ENCODE measurements at regions not wholly inside any gene's neighbourhood (a gene's known extent, or its start where the extent isn't known, plus 50 kb on each side); places are given as distances from the start of the nearest gene placed in this dataset.

DNA sequence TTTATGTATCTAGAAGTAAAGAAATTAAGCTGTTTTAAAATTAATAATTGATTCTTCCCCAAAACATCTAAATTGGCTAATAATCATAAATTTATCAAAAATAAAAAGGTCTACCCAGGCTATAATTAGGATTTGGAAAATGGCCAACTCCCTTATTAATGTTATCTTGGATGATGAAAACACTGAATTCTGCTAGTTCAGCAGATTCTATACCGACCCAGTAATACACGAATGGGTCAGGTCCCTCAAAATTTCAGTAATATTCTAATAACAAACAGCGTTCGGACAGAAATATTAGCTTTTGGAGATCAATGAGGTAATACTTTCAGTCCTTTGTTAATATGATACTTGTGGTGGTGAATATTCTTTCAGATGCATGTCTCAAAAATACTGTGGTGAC, 360.7 kb upstream of the MGMT start:
- H3K27ac ChIP-seq (ENCODE audit: low read depth, low read length), result no peak overlapping the region
- H3K4me1 ChIP-seq (ENCODE audit: control insufficient read depth, insufficient read depth, low read length), result no peaks in the 10 kb centered on the region
- no peaks in the 10 kb centered on the region for H3K27me3 ChIP-seq (ENCODE audit: control insufficient read depth, insufficient read depth, low read length)
- no peak overlapping the region for H3K4me3 ChIP-seq (ENCODE audit: low read length)
- no peak overlapping the region for H3K9ac ChIP-seq (ENCODE audit: low read length)
- H3K36me3 ChIP-seq (ENCODE audit: control insufficient read depth, insufficient read depth, low read length), result no peaks in the 10 kb centered on the region

DNA sequence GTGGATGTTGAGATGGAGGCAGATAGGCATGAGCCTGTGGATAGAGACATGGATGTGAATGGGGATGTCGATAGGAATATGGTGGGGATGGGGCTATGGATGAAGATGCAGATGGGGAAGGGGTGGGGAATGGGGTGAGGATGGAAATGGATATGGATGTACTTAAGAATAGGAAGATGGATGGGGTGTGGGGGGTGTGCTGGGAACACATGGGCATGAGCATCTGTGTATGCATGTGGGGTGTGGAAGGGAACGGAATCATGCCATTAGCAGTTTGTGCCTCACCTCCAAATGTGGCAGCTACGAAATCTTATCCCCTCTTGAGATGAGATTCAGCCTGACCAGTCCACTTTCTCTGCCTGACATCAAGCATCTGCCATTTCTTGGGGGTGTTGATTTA, 359.5 kb upstream of the MGMT start:
- Histone ChIP-seq H3K36me3 (ENCODE audit: control insufficient read depth, insufficient read depth, low read length) (no peaks in the 10 kb centered on the region), H3K4me3 (ENCODE audit: low read length) (no peak overlapping the region), H3K9ac (ENCODE audit: low read length) (no peak overlapping the region), H3K27ac (ENCODE audit: low read depth, low read length) (no peak overlapping the region), H3K4me1 (ENCODE audit: control insufficient read depth, insufficient read depth, low read length) (no peaks in the 10 kb centered on the region), H3K27me3 (ENCODE audit: control insufficient read depth, insufficient read depth, low read length) (no peaks in the 10 kb centered on the region)

DNA sequence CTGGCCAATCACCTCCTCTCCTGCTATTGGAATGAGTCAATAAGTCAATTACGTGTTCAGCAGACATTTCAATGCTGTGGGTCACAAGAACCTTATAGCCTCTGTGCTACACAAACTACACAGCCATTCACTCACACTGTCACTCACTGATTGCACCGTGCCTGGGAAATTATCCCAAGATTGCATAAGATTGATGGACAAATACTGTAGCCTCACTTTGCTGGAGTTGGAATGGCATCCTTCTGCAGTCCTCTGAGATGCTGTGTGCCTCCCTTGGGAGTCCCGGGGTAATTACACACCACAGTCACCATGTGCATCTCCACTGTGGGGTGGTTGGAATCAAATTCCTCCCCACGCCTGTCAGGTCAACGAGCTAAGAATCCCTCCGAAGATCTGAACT, 358.7 kb upstream of the MGMT start:
- H3K4me3 ChIP-seq (ENCODE audit: low read length), result no peak overlapping the region
- no peaks in the 10 kb centered on the region for H3K27me3 ChIP-seq (ENCODE audit: control insufficient read depth, insufficient read depth, low read length)
- no peaks in the 10 kb centered on the region for H3K36me3 ChIP-seq (ENCODE audit: control insufficient read depth, insufficient read depth, low read length)
- H3K9ac ChIP-seq (ENCODE audit: low read length), result no peak overlapping the region
- no peak overlapping the region for H3K27ac ChIP-seq (ENCODE audit: low read depth, low read length)
- no peaks in the 10 kb centered on the region for H3K4me1 ChIP-seq (ENCODE audit: control insufficient read depth, insufficient read depth, low read length)

GRCh38 chr10:129108994-129109393, 358.0 kb upstream of the MGMT start:
- Histone ChIP-seq H3K27ac (ENCODE audit: low read depth, low read length) (no peak overlapping the region), H3K36me3 (ENCODE audit: control insufficient read depth, insufficient read depth, low read length) (no peaks in the 10 kb centered on the region), H3K27me3 (ENCODE audit: control insufficient read depth, insufficient read depth, low read length) (no peaks in the 10 kb centered on the region), H3K4me1 (ENCODE audit: control insufficient read depth, insufficient read depth, low read length) (no peaks in the 10 kb centered on the region), H3K9ac (ENCODE audit: low read length) (no peak overlapping the region), H3K4me3 (ENCODE audit: low read length) (no peak overlapping the region)

DNA sequence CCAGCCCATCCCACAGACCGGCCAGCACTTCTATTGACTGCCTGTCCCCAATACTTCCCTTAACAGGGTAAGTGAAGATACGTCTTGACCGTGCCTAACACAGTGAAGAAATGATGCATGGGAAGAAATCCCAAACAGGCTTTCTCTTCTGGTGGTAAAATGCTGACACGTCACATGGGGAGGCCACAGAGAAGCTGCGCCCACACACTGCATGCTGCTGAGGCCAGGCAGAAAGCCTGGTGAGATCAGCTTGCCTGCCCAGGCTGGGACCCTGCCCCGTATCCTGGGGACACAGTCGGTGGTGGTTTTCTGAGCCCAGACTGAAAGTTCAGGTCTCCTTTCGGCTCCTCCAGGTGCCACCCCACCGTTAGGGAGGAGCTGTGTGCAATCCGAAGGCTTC, 356.3 kb upstream of the MGMT start:
- Histone ChIP-seq H3K27me3 (ENCODE audit: control insufficient read depth, insufficient read depth, low read length) (no peaks in the 10 kb centered on the region), H3K9ac (ENCODE audit: low read length) (no peak overlapping the region), H3K27ac (ENCODE audit: low read depth, low read length) (no peak overlapping the region), H3K36me3 (ENCODE audit: control insufficient read depth, insufficient read depth, low read length) (no peaks in the 10 kb centered on the region), H3K4me3 (ENCODE audit: low read length) (no peak overlapping the region), H3K4me1 (ENCODE audit: control insufficient read depth, insufficient read depth, low read length) (no peaks in the 10 kb centered on the region)

- Histone ChIP-seq H3K9ac (ENCODE audit: low read length) (no peak overlapping the region), H3K27me3 (ENCODE audit: control insufficient read depth, insufficient read depth, low read length) (no peaks in the 10 kb centered on the region), H3K4me3 (ENCODE audit: low read length) (no peak overlapping the region), H3K4me1 (ENCODE audit: control insufficient read depth, insufficient read depth, low read length) (no peaks in the 10 kb centered on the region), H3K27ac (ENCODE audit: low read depth, low read length) (no peak overlapping the region), H3K36me3 (ENCODE audit: control insufficient read depth, insufficient read depth, low read length) (no peaks in the 10 kb centered on the region)
Measured at GRCh38 chr10:129111922-129112321, 355.1 kb upstream of the MGMT start.

- Histone ChIP-seq H3K27me3 (ENCODE audit: control insufficient read depth, insufficient read depth, low read length) (no peaks in the 10 kb centered on the region), H3K4me1 (ENCODE audit: control insufficient read depth, insufficient read depth, low read length) (no peaks in the 10 kb centered on the region), H3K36me3 (ENCODE audit: control insufficient read depth, insufficient read depth, low read length) (no peaks in the 10 kb centered on the region), H3K4me3 (ENCODE audit: low read length) (no peak overlapping the region), H3K27ac (ENCODE audit: low read depth, low read length) (no peak overlapping the region), H3K9ac (ENCODE audit: low read length) (no peak overlapping the region)
Measured at GRCh38 chr10:129114588-129114987, 352.5 kb upstream of the MGMT start.

- H3K4me3 ChIP-seq (ENCODE audit: low read length), result no peak overlapping the region
- no peak overlapping the region for H3K27ac ChIP-seq (ENCODE audit: low read depth, low read length)
- H3K9ac ChIP-seq (ENCODE audit: low read length), result no peak overlapping the region
- H3K27me3 ChIP-seq (ENCODE audit: control insufficient read depth, insufficient read depth, low read length), result no peaks in the 10 kb centered on the region
- H3K4me1 ChIP-seq (ENCODE audit: control insufficient read depth, insufficient read depth, low read length), result no peaks in the 10 kb centered on the region
- no peaks in the 10 kb centered on the region for H3K36me3 ChIP-seq (ENCODE audit: control insufficient read depth, insufficient read depth, low read length)
Measured at GRCh38 chr10:129116371-129116770, 350.7 kb upstream of the MGMT start.

GRCh38 chr10:129120441-129120840, 346.6 kb upstream of the MGMT start:
- Histone ChIP-seq H3K36me3 (ENCODE audit: control insufficient read depth, insufficient read depth, low read length) (no peaks in the 10 kb centered on the region), H3K9ac (ENCODE audit: low read length) (no peak overlapping the region), H3K27ac (ENCODE audit: low read depth, low read length) (no peak overlapping the region), H3K4me1 (ENCODE audit: control insufficient read depth, insufficient read depth, low read length) (no peaks in the 10 kb centered on the region), H3K4me3 (ENCODE audit: low read length) (no peak overlapping the region), H3K27me3 (ENCODE audit: control insufficient read depth, insufficient read depth, low read length) (no peaks in the 10 kb centered on the region)

DNA sequence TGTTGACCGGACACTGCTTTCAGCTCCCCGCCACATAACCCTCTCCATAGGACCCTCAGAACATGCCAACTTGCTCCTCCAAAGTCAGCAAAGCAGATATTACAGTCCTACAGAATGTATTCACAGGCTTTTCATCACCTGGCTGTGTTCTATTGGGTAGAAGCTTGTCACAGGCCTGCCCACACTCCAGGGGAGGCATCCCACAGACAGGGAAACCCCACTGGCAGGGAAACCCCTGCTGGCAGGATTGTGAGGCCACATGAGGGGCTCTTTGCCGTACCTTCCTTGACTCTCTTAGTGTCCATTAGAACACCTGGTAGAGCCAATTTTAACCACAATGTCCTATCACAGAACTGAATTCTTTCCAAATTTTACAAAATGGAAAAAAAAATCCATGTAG, 344.2 kb upstream of the MGMT start:
- no peak overlapping the region for H3K9ac ChIP-seq (ENCODE audit: low read length)
- H3K4me3 ChIP-seq (ENCODE audit: low read length), result no peak overlapping the region

GRCh38 chr10:129123428-129123827, 343.6 kb upstream of the MGMT start:
- no peak overlapping the region for H3K27ac ChIP-seq (ENCODE audit: low read depth, low read length)
- no peaks in the 10 kb centered on the region for H3K27me3 ChIP-seq (ENCODE audit: control insufficient read depth, insufficient read depth, low read length)
- no peaks in the 10 kb centered on the region for H3K36me3 ChIP-seq (ENCODE audit: control insufficient read depth, insufficient read depth, low read length)
- no peak overlapping the region for H3K9ac ChIP-seq (ENCODE audit: low read length)
- H3K4me1 ChIP-seq (ENCODE audit: control insufficient read depth, insufficient read depth, low read length), result no peaks in the 10 kb centered on the region
- no peak overlapping the region for H3K4me3 ChIP-seq (ENCODE audit: low read length)

More for the DNA sequence above, 344.2 kb upstream of the MGMT start:
- H3K27me3 ChIP-seq (ENCODE audit: control insufficient read depth, insufficient read depth, low read length), result no peaks in the 10 kb centered on the region
- H3K4me1 ChIP-seq (ENCODE audit: control insufficient read depth, insufficient read depth, low read length), result no peaks in the 10 kb centered on the region
- H3K36me3 ChIP-seq (ENCODE audit: control insufficient read depth, insufficient read depth, low read length), result no peaks in the 10 kb centered on the region
- H3K27ac ChIP-seq (ENCODE audit: low read depth, low read length), result no peak overlapping the region

- Histone ChIP-seq H3K4me3 (ENCODE audit: low read length) (no peak overlapping the region), H3K27me3 (ENCODE audit: control insufficient read depth, insufficient read depth, low read length) (no peaks in the 10 kb centered on the region)
Measured at GRCh38 chr10:129126982-129127381, 340.1 kb upstream of the MGMT start.

DNA sequence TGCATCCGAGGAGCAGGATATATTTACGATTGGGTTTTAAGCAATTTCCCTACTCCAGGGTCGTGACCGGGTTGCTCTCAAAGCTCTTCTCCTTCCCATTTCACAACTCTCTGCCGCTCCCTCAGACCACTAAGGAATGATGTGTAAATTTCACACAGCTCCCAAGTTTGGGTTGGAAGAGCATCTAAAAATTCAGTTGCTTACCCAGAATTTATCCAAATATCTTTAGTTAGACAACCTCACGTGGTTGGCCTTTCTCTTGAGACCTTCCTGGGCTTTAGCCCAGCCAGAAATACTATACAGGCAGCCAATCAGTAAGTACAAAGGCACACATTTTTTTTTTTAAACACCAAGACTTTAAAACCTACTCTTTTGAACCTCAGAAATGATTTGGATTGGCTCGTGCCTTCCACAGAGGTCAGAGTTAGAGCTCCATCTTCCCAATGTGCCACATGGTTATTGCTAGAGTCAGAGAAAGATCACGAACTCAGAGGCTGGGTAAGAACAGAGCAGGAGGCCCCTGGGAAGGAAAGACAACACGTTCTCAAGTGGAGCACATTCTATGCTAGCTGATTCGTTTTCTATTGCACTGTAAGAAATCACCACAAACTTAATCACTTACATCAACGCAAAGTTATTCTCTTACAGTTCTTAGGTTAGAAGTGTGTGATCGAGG, 335.4 kb upstream of the MGMT start:
- H3K27me3 ChIP-seq (ENCODE audit: control insufficient read depth, insufficient read depth, low read length), result no peaks in the 10 kb centered on the region
- H3K9ac ChIP-seq (ENCODE audit: low read length), result no peak overlapping the region
- H3K27ac ChIP-seq (ENCODE audit: low read depth, low read length), result no peak overlapping the region
- H3K36me3 ChIP-seq (ENCODE audit: control insufficient read depth, insufficient read depth, low read length), result no peaks in the 10 kb centered on the region
- no peak overlapping the region for H3K4me3 ChIP-seq (ENCODE audit: low read length)
- H3K4me1 ChIP-seq (ENCODE audit: control insufficient read depth, insufficient read depth, low read length), result no peaks in the 10 kb centered on the region

More at GRCh38 chr10:129126982-129127381, 340.1 kb upstream of the MGMT start:
- Histone ChIP-seq H3K27ac (ENCODE audit: low read depth, low read length) (no peak overlapping the region), H3K36me3 (ENCODE audit: control insufficient read depth, insufficient read depth, low read length) (no peaks in the 10 kb centered on the region), H3K4me1 (ENCODE audit: control insufficient read depth, insufficient read depth, low read length) (no peaks in the 10 kb centered on the region), H3K9ac (ENCODE audit: low read length) (no peak overlapping the region)
